NCI-H2196 (cell line): ENCODE measurements at regions not wholly inside any gene's neighbourhood (a gene's known extent, or its start where the extent isn't known, plus 50 kb on each side); places are given as distances from the start of the nearest gene placed in this dataset.
"Not testable (repeated sequence)": the region's sequence is repeated elsewhere in the genome, so short reads cannot be mapped to it uniquely, and the experiment has no call there.

Experiments used
- DNase-seq: peaks from one replicate; lab custom pipeline; 2025; ENCODE audit not compliant: unreplicated experiment; lab: John Stamatoyannopoulos, UW

- DNase-seq, result peak; percentile 30
Observed at GRCh38 chr5:45038366-45038987, 229.7 kb downstream of the MRPS30 start.

- no peak for DNase-seq
Observed at GRCh38 chr5:45042283-45042682, 233.5 kb downstream of the MRPS30 start.

GRCh38 chr5:45057564-45057963 is 248.8 kb downstream of the MRPS30 start:
- no peak for DNase-seq

- DNase-seq, result no peak
Observed at GRCh38 chr5:45060724-45061123, 252.0 kb downstream of the MRPS30 start.

- no peak for DNase-seq
Observed at GRCh38 chr5:45062044-45062443, 253.3 kb downstream of the MRPS30 start.

- DNase-seq, result no peak
Observed at GRCh38 chr5:45081082-45081481, 272.3 kb downstream of the MRPS30 start.

- no peak for DNase-seq
Observed at GRCh38 chr5:45089870-45090269, 281.1 kb downstream of the MRPS30 start.

GRCh38 chr5:45093377-45093776 is 284.6 kb downstream of the MRPS30 start:
- no peak for DNase-seq

- DNase-seq, result no peak
Observed at GRCh38 chr5:45094876-45095440, 286.2 kb downstream of the MRPS30 start.

GRCh38 chr5:45098483-45098882 is 289.7 kb downstream of the MRPS30 start:
- DNase-seq, result no peak

- no peak for DNase-seq
Observed at GRCh38 chr5:45101146-45101545, 292.4 kb downstream of the MRPS30 start.

GRCh38 chr5:45105491-45105994 is 296.8 kb downstream of the MRPS30 start:
- no peak for DNase-seq

GRCh38 chr5:45109062-45109461 is 300.3 kb downstream of the MRPS30 start:
- DNase-seq, result no peak

- DNase-seq, result no peak
Observed at GRCh38 chr5:45109636-45110035, 300.9 kb downstream of the MRPS30 start.

- no peak for DNase-seq
Observed at GRCh38 chr5:45110399-45110798, 301.7 kb downstream of the MRPS30 start.

GRCh38 chr5:45113726-45114125 is 305.0 kb downstream of the MRPS30 start:
- DNase-seq, result no peak

GRCh38 chr5:45132972-45133371 is 324.2 kb downstream of the MRPS30 start:
- no peak for DNase-seq

- DNase-seq, result no peak
Observed at GRCh38 chr5:45162974-45163373, 354.2 kb downstream of the MRPS30 start.

- DNase-seq, result no peak
Observed at GRCh38 chr5:45171563-45171962, 362.8 kb downstream of the MRPS30 start.

GRCh38 chr5:45172634-45173033 is 363.9 kb downstream of the MRPS30 start:
- DNase-seq, result not testable (repeated sequence)

GRCh38 chr5:45179686-45180085 is 370.9 kb downstream of the MRPS30 start:
- DNase-seq, result no peak

GRCh38 chr5:45189042-45189441 is 380.3 kb downstream of the MRPS30 start:
- no peak for DNase-seq

- no peak for DNase-seq
Observed at GRCh38 chr5:45189481-45189880, 380.7 kb downstream of the MRPS30 start.
